Tibial nerve (tissue), 4 donors: ENCODE measurements at regions not wholly inside any gene's neighbourhood (a gene's known extent, or its start where the extent isn't known, plus 50 kb on each side); places are given as distances from the start of the nearest gene placed in this dataset.

Experiments used
- CTCF ChIP-seq, 5 experiments: fragments of 200-600 bp in 3 of 5; fragments of 450-650 bp in 2 of 5; sonication (generic) in 3 of 5; IDR thresholded peaks; one replicate each; pipeline ENCODE4 v1.5.1; 2016 to 2019; ENCODE audit warnings: antibody characterized with exemption in 5 of 5, mild to moderate bottlenecking in 3 of 5, moderate library complexity in 2 of 5
- EP300 ChIP-seq, 2 donors: sonication (generic); formaldehyde crosslinking; IDR thresholded peaks; one replicate each; pipeline ENCODE4 v1.6.1; 2017; ENCODE audit warnings: antibody characterized with exemption in 2 of 2, mild to moderate bottlenecking in 1 of 2

GRCh38 chr15:70361106-70361505 lies 263.4 kb upstream of the TLE3 start:
- no peak for TF ChIP-seq CTCF (IDR thresholded peaks at IDR 0.05)
- TF ChIP-seq EP300 (IDR thresholded peaks at IDR 0.05), result no peak
